ENCODE measurements at regions not wholly inside any gene's neighbourhood (a gene's known extent, or its start where the extent isn't known, plus 50 kb on each side); places are given as distances from the start of the nearest gene placed in this dataset.

GRCh38 chr7:12093365-12093764 is 117.7 kb upstream of the TMEM106B start:
- TF ChIP-seq CTCF (IDR thresholded peaks at IDR 0.05; ENCODE audit: low read length): no peak
- no peak for TF ChIP-seq EZH2 (optimal IDR thresholded peaks at IDR 0.05; ENCODE audit: low read depth, low read length)
- no peak for TF ChIP-seq EZH2phosphoT487 (IDR thresholded peaks at IDR 0.05; ENCODE audit: low read length)

Measured in MM.1S (cell line).